ENCODE measurements at regions not wholly inside any gene's neighbourhood (a gene's known extent, or its start where the extent isn't known, plus 50 kb on each side); places are given as distances from the start of the nearest gene placed in this dataset.

- TF ChIP-seq CTCF (conservative IDR thresholded peaks at IDR 0.05; ENCODE audit: low read depth, low read length): peak; percentile 77
- Histone ChIP-seq H3K79me2 (ENCODE audit: insufficient read depth, low read depth) (no peaks in the 10 kb centered on the region), H3K27ac (no peak overlapping the region)
These were observed 440.1 kb upstream of the ADAMTS16 start for GRCh38 chr5:4700069-4700468.

GRCh38 chr5:4700871-4701270 lies 439.3 kb upstream of the ADAMTS16 start:
- Histone ChIP-seq H3K27ac (no peak overlapping the region), H2AFZ (ENCODE audit: low read depth) (no peak overlapping the region), H3K36me3 (ENCODE audit: insufficient read depth) (no peaks in the 10 kb centered on the region), H3K4me1 (ENCODE audit: low read depth, poor library complexity, severe bottlenecking) (no peaks in the 10 kb centered on the region), H4K20me1 (ENCODE audit: insufficient read depth) (no peaks in the 10 kb centered on the region), H3K4me2 (no peak overlapping the region), H3K9ac (no peak overlapping the region), H3K27me3 (ENCODE audit: insufficient read depth, low read depth) (no peaks in the 10 kb centered on the region), H3K79me2 (ENCODE audit: insufficient read depth, low read depth) (no peaks in the 10 kb centered on the region), H3K4me3 (IDR thresholded peaks at IDR 0.05; ENCODE audit: insufficient read depth, low read depth, low read length) (no peak overlapping the region)
- TF ChIP-seq CTCF (conservative IDR thresholded peaks at IDR 0.05; ENCODE audit: low read depth, low read length): no peak

More at GRCh38 chr5:4700069-4700468, 440.1 kb upstream of the ADAMTS16 start:
- Histone ChIP-seq H2AFZ (ENCODE audit: low read depth) (no peak overlapping the region), H4K20me1 (ENCODE audit: insufficient read depth) (no peaks in the 10 kb centered on the region), H3K4me1 (ENCODE audit: low read depth, poor library complexity, severe bottlenecking) (no peaks in the 10 kb centered on the region), H3K4me2 (no peak overlapping the region), H3K27me3 (ENCODE audit: insufficient read depth, low read depth) (no peaks in the 10 kb centered on the region), H3K36me3 (ENCODE audit: insufficient read depth) (no peaks in the 10 kb centered on the region), H3K4me3 (IDR thresholded peaks at IDR 0.05; ENCODE audit: insufficient read depth, low read depth, low read length) (no peak overlapping the region), H3K9ac (no peak overlapping the region)

- Histone ChIP-seq H3K36me3 (ENCODE audit: insufficient read depth) (no peaks in the 10 kb centered on the region), H4K20me1 (ENCODE audit: insufficient read depth) (no peaks in the 10 kb centered on the region), H3K79me2 (ENCODE audit: insufficient read depth, low read depth) (no peaks in the 10 kb centered on the region), H3K4me2 (no peak overlapping the region), H3K4me1 (ENCODE audit: low read depth, poor library complexity, severe bottlenecking) (no peaks in the 10 kb centered on the region), H3K27ac (no peak overlapping the region), H3K4me3 (IDR thresholded peaks at IDR 0.05; ENCODE audit: insufficient read depth, low read depth, low read length) (no peak overlapping the region), H3K27me3 (ENCODE audit: insufficient read depth, low read depth) (no peaks in the 10 kb centered on the region), H2AFZ (ENCODE audit: low read depth) (no peak overlapping the region), H3K9ac (no peak overlapping the region)
- TF ChIP-seq CTCF (conservative IDR thresholded peaks at IDR 0.05; ENCODE audit: low read depth, low read length): no peak
These were observed 436.1 kb upstream of the ADAMTS16 start for GRCh38 chr5:4703931-4704458.

- H4K20me1 ChIP-seq (ENCODE audit: insufficient read depth): no peaks in the 10 kb centered on the region
- H3K4me3 ChIP-seq (IDR thresholded peaks at IDR 0.05; ENCODE audit: insufficient read depth, low read depth, low read length): no peak overlapping the region
- H3K79me2 ChIP-seq (ENCODE audit: insufficient read depth, low read depth): no peaks in the 10 kb centered on the region
- no peaks in the 10 kb centered on the region for H3K27me3 ChIP-seq (ENCODE audit: insufficient read depth, low read depth)
- no peak overlapping the region for H3K27ac ChIP-seq
- no peaks in the 10 kb centered on the region for H3K36me3 ChIP-seq (ENCODE audit: insufficient read depth)
- no peak for TF ChIP-seq CTCF (conservative IDR thresholded peaks at IDR 0.05; ENCODE audit: low read depth, low read length)
- no peak overlapping the region for H3K9ac ChIP-seq
- no peak overlapping the region for H3K4me2 ChIP-seq
- no peaks in the 10 kb centered on the region for H3K4me1 ChIP-seq (ENCODE audit: low read depth, poor library complexity, severe bottlenecking)
- no peak overlapping the region for H2AFZ ChIP-seq (ENCODE audit: low read depth)
These were observed 435.2 kb upstream of the ADAMTS16 start for GRCh38 chr5:4704951-4705350.
